GM23248 (cell line): ENCODE measurements at regions not wholly inside any gene's neighbourhood (a gene's known extent, or its start where the extent isn't known, plus 50 kb on each side); places are given as distances from the start of the nearest gene placed in this dataset.

Source experiments
- DNase-seq: peaks from one replicate; pipeline ENCODE4 v3.0.0-alpha.2; 2015
- H2AFZ ChIP-seq: fragments of 200-600 bp; sonication (generic); 2 replicates; pipeline ENCODE4 v1.6.1; 2016; ENCODE audit warnings: antibody characterized with exemption
- H3F3A ChIP-seq: fragments of 200-600 bp; sonication (generic); 2 replicates; pipeline ENCODE4 v1.6.1; 2016; ENCODE audit warnings: mild to moderate bottlenecking, antibody characterized with exemption, mixed run types; ENCODE audit not compliant: insufficient read depth
- H3K27ac ChIP-seq: fragments of 200-600 bp; sonication (generic); 2 replicates; pipeline ENCODE4 v1.5.1; 2016; ENCODE audit warnings: mild to moderate bottlenecking
- H3K27me3 ChIP-seq: fragments of 200-600 bp; sonication (generic); replicated peaks from 2 replicates; pipeline ENCODE4 v1.6.1; 2016; ENCODE audit warnings: mild to moderate bottlenecking; ENCODE audit not compliant: insufficient read depth
- H3K36me3 ChIP-seq: fragments of 200-600 bp; sonication (generic); 2 replicates; pipeline ENCODE4 v1.6.1; 2016; ENCODE audit warnings: low read depth, mild to moderate bottlenecking
- H3K4me1 ChIP-seq: fragments of 200-600 bp; sonication (generic); 2 replicates; pipeline ENCODE4 v1.6.1; 2016; ENCODE audit warnings: mild to moderate bottlenecking; ENCODE audit not compliant: insufficient read depth
- H3K4me2 ChIP-seq: fragments of 200-600 bp; sonication (generic); one replicate; pipeline ENCODE4 v1.6.1; 2016; ENCODE audit warnings: mild to moderate bottlenecking; ENCODE audit not compliant: unreplicated experiment
- H3K4me3 ChIP-seq: fragments of 200-600 bp; sonication (generic); 2 replicates; pipeline ENCODE4 v1.5.1; 2016; ENCODE audit warnings: mild to moderate bottlenecking
- H3K79me2 ChIP-seq: fragments of 200-600 bp; sonication (generic); 2 replicates; pipeline ENCODE4 v1.6.1; 2016; ENCODE audit warnings: mild to moderate bottlenecking; ENCODE audit not compliant: insufficient read depth
- H3K9ac ChIP-seq: fragments of 200-600 bp; sonication (generic); 2 replicates; pipeline ENCODE4 v1.6.1; 2016; ENCODE audit warnings: mild to moderate bottlenecking
- H3K9me2 ChIP-seq: fragments of 200-600 bp; sonication (generic); 2 replicates; pipeline ENCODE4 v1.6.1; 2016; ENCODE audit warnings: mixed run types, mild to moderate bottlenecking, moderate library complexity; ENCODE audit not compliant: insufficient read depth
- H3K9me3 ChIP-seq: fragments of 200-600 bp; sonication (generic); one replicate; pipeline ENCODE4 v1.6.1; 2017; ENCODE audit warnings: low read depth
- H4K20me1 ChIP-seq: fragments of 200-600 bp; sonication (generic); 2 replicates; pipeline ENCODE4 v1.6.0; 2016; ENCODE audit not compliant: insufficient read depth
- EZH2 ChIP-seq: fragments of 200-600 bp; sonication (generic); IDR thresholded peaks from 2 replicates; pipeline ENCODE4 v1.6.1; 2018; ENCODE audit warnings: antibody characterized with exemption, mild to moderate bottlenecking; ENCODE audit not compliant: insufficient read depth, poor library complexity, severe bottlenecking
- EZH2phosphoT487 ChIP-seq: fragments of 200-600 bp; sonication (generic); IDR thresholded peaks from 2 replicates; pipeline ENCODE4 v1.6.1; 2018; ENCODE audit warnings: antibody characterized with exemption, moderate library complexity, mild to moderate bottlenecking, low read depth; ENCODE audit not compliant: insufficient read depth
- WGBS, 2 experiments: methylation state at CpG; one replicate each; pipeline ENCODE4 v1.1.6; 2015 to 2017; ENCODE audit warnings: low lambda C conversion rate in 2 of 2, low coverage in 1 of 2; ENCODE audit errors: missing lambda C conversion rate in 2 of 2; 5-methylcytosine and 5-hydroxymethylcytosine counted together
- in situ Hi-C: fragments of 300-500 bp; cut with MboI; formaldehyde crosslinking; loops from 2 replicates; pipeline ENCODE4 v1.15.0; 2020

- DNase-seq, result peak; percentile 4
- no peaks in the 10 kb centered on the region for H3K79me2 ChIP-seq
- no peaks in the 10 kb centered on the region for H3K36me3 ChIP-seq
- TF ChIP-seq EZH2phosphoT487 (no peak), EZH2 (no peak)
- no peak overlapping the region for H3K4me3 ChIP-seq
- in situ Hi-C loops, result no loop called here
- H3K27ac ChIP-seq, result no peak overlapping the region
- H3K9ac ChIP-seq, result no peak overlapping the region
- no peaks in the 10 kb centered on the region for H3K4me1 ChIP-seq
- H3K9me3 ChIP-seq, result no peaks in the 10 kb centered on the region
- no peak overlapping the region for H2AFZ ChIP-seq
- H4K20me1 ChIP-seq, result no peaks in the 10 kb centered on the region
- H3K4me2 ChIP-seq, result no peak overlapping the region
- H3K27me3 ChIP-seq, result peaks cover 5% of the 10 kb centered on the region; the same call in 1 of the 2 replicates
- H3F3A ChIP-seq, result no peaks in the 10 kb centered on the region
- H3K9me2 ChIP-seq, result no peaks in the 10 kb centered on the region
- 0 to 4% methylated on average over 1 of the region's 1 CpG for WGBS, 2 experiments
These were observed 636.5 kb downstream of the TLE1 start for GRCh38 chr9:81052846-81053245.

- in situ Hi-C loops, result no loop called here
These were observed 642.1 kb downstream of the TLE1 start for GRCh38 chr9:81047280-81047679.

GRCh38 chr9:81045658-81046057 lies 643.7 kb downstream of the TLE1 start:
- no peak overlapping the region for H3K4me3 ChIP-seq
- H3K27me3 ChIP-seq, result peaks cover 15% of the 10 kb centered on the region; the same call in 1 of the 2 replicates
- H4K20me1 ChIP-seq, result no peaks in the 10 kb centered on the region
- H3K9ac ChIP-seq, result no peak overlapping the region
- H3K27ac ChIP-seq, result no peak overlapping the region
- no peak overlapping the region for H2AFZ ChIP-seq
- no peaks in the 10 kb centered on the region for H3F3A ChIP-seq
- no peaks in the 10 kb centered on the region for H3K9me2 ChIP-seq
- no peak for DNase-seq
- no peak overlapping the region for H3K4me2 ChIP-seq
- H3K36me3 ChIP-seq, result no peaks in the 10 kb centered on the region
- TF ChIP-seq EZH2phosphoT487 (no peak), EZH2 (no peak)
- 48 to 50% methylated on average over 1 of the region's 1 CpG for WGBS, 2 experiments
- H3K4me1 ChIP-seq, result no peaks in the 10 kb centered on the region
- no peaks in the 10 kb centered on the region for H3K9me3 ChIP-seq
- H3K79me2 ChIP-seq, result no peaks in the 10 kb centered on the region
- in situ Hi-C loops, result no loop called here

More at GRCh38 chr9:81047280-81047679, 642.1 kb downstream of the TLE1 start:
- Histone ChIP-seq H3K4me3 (no peak overlapping the region), H3K9me3 (no peaks in the 10 kb centered on the region), H3K9ac (no peak overlapping the region), H3K79me2 (no peaks in the 10 kb centered on the region), H3K9me2 (no peaks in the 10 kb centered on the region), H3K4me1 (no peaks in the 10 kb centered on the region), H3K4me2 (no peak overlapping the region), H3F3A (no peaks in the 10 kb centered on the region), H4K20me1 (no peaks in the 10 kb centered on the region), H3K36me3 (no peaks in the 10 kb centered on the region), H3K27ac (no peak overlapping the region), H2AFZ (no peak overlapping the region), H3K27me3 (peaks cover 15% of the 10 kb centered on the region; the same call in 1 of the 2 replicates)
- no peak for DNase-seq
- TF ChIP-seq EZH2, result no peak
- TF ChIP-seq EZH2phosphoT487, result no peak
- 71 to 77% methylated on average over 1 of the region's 1 CpG for WGBS, 2 experiments

- TF ChIP-seq EZH2phosphoT487 (no peak), EZH2 (no peak)
- no peaks in the 10 kb centered on the region for H3K9me2 ChIP-seq
- peaks cover 42% of the 10 kb centered on the region for H3K27me3 ChIP-seq
- 0 out of 2 replicates have a peak, but pooled peaks cover 8% of the 10 kb centered on the region for H3F3A ChIP-seq
- no peaks in the 10 kb centered on the region for H4K20me1 ChIP-seq
- no peak overlapping the region for H3K4me2 ChIP-seq
- H3K4me3 ChIP-seq, result no peak overlapping the region
- no peak overlapping the region for H3K27ac ChIP-seq
- no peak overlapping the region for H3K9ac ChIP-seq
- H3K79me2 ChIP-seq, result no peaks in the 10 kb centered on the region
- peaks cover 10% of the 10 kb centered on the region; the same call in 1 of the 2 replicates for H3K4me1 ChIP-seq
- in situ Hi-C loops, result no loop called here
- H2AFZ ChIP-seq, result no peak overlapping the region
- no peaks in the 10 kb centered on the region for H3K9me3 ChIP-seq
- H3K36me3 ChIP-seq, result no peaks in the 10 kb centered on the region
- no peak for DNase-seq
- 55 to 61% methylated on average over 2 of the region's 2 CpGs for WGBS, 2 experiments
These were observed 651.5 kb downstream of the TLE1 start for GRCh38 chr9:81037889-81038288.

- no peaks in the 10 kb centered on the region for H4K20me1 ChIP-seq
- H3K4me3 ChIP-seq, result no peak overlapping the region
- no peaks in the 10 kb centered on the region for H3K9me3 ChIP-seq
- H3K4me1 ChIP-seq, result peaks cover 15% of the 10 kb centered on the region; the same call in 1 of the 2 replicates
- no peak for TF ChIP-seq EZH2phosphoT487
- TF ChIP-seq EZH2, result no peak
- no peak for DNase-seq
- no peak overlapping the region for H3K4me2 ChIP-seq
- no peak overlapping the region for H3K9ac ChIP-seq
- H3K9me2 ChIP-seq, result no peaks in the 10 kb centered on the region
- H3K36me3 ChIP-seq, result no peaks in the 10 kb centered on the region
- H3K79me2 ChIP-seq, result no peaks in the 10 kb centered on the region
- H2AFZ ChIP-seq, result no peak overlapping the region
- WGBS, 2 experiments, result 93 to 97% methylated on average over 1 of the region's 1 CpG
- in situ Hi-C loops, result no loop called here
- peaks cover 24% of the 10 kb centered on the region for H3F3A ChIP-seq
- H3K27ac ChIP-seq, result no peak overlapping the region
- peaks cover 40% of the 10 kb centered on the region for H3K27me3 ChIP-seq
These were observed 653.7 kb downstream of the TLE1 start for GRCh38 chr9:81035601-81036000.
